CD4-positive, alpha-beta memory T cell (primary cell): ENCODE measurements at regions not wholly inside any gene's neighbourhood (a gene's known extent, or its start where the extent isn't known, plus 50 kb on each side); places are given as distances from the start of the nearest gene placed in this dataset.
"Not testable (repeated sequence)": the region's sequence is repeated elsewhere in the genome, so short reads cannot be mapped to it uniquely, and the experiment has no call there.

Experiments
- CTCF ChIA-PET: fragments of 350-600 bp; sonication (Branson Sonifier 250); formaldehyde crosslinking; loops from one replicate; lab custom pipeline; 2021; ENCODE audit warnings: inconsistent platforms; ENCODE audit not compliant: partially characterized antibody; lab: Charles Lee
- POLR2A ChIA-PET: fragments of 350-600 bp; sonication (Branson Sonifier 250); formaldehyde crosslinking; loops from one replicate; lab custom pipeline; 2021; ENCODE audit not compliant: partially characterized antibody; lab: Charles Lee
- DNase-seq, 5 donors: peaks; one replicate each; pipeline versions ENCODE4 v3.0.0 to v3.0.0-alpha.2; 2020 to 2022; ENCODE audit warnings: mixed read lengths in 1 of 5
- H3K27ac ChIP-seq: one replicate; pipeline ENCODE4 v1.7.0; 2013; ENCODE audit warnings: low read depth, low read length
- H3K27me3 ChIP-seq: 2 replicates; pipeline ENCODE4 v1.7.0; 2013; ENCODE audit warnings: mild to moderate bottlenecking, low read length, moderate library complexity; ENCODE audit not compliant: insufficient read depth
- H3K36me3 ChIP-seq: 2 replicates; pipeline ENCODE4 v1.7.0; 2013; ENCODE audit warnings: mild to moderate bottlenecking, low read length, moderate library complexity; ENCODE audit not compliant: insufficient read depth
- H3K4me1 ChIP-seq: 2 replicates; pipeline ENCODE4 v1.7.0; 2013; ENCODE audit warnings: mild to moderate bottlenecking, low read length, moderate library complexity; ENCODE audit not compliant: insufficient read depth
- H3K4me3 ChIP-seq, 2 donors: one replicate each; pipeline ENCODE4 v1.7.0; 2013; ENCODE audit warnings: low read length in 2 of 2, mild to moderate bottlenecking in 1 of 2
- H3K9me3 ChIP-seq, 2 donors: one replicate each; pipeline ENCODE4 v1.7.0; 2013; ENCODE audit warnings: low read length in 2 of 2, control low read depth in 1 of 2; ENCODE audit not compliant: control insufficient read depth in 1 of 2
- H3K27ac Mint-ChIP-seq, 7 donors: one replicate each; pipeline ENCODE4 v1.8.0; 2020 to 2021; ENCODE audit warnings: mixed read lengths in 7 of 7, mild to moderate bottlenecking in 6 of 7, inconsistent platforms in 3 of 7, moderate library complexity in 3 of 7
- H3K27me3 Mint-ChIP-seq, 2 donors: one replicate each; pipeline ENCODE4 v1.8.0; 2020 to 2021; ENCODE audit warnings: mixed read lengths in 2 of 2
- H3K36me3 Mint-ChIP-seq, 2 donors: one replicate each; pipeline ENCODE4 v1.8.0; 2020 to 2021; ENCODE audit warnings: mixed read lengths in 2 of 2, inconsistent platforms in 1 of 2, mild to moderate bottlenecking in 1 of 2
- H3K4me1 Mint-ChIP-seq, 4 donors: one replicate each; pipeline ENCODE4 v1.8.0; 2020 to 2021; ENCODE audit warnings: mixed read lengths in 4 of 4, mild to moderate bottlenecking in 1 of 4
- H3K4me3 Mint-ChIP-seq, 8 donors: one replicate each; pipeline ENCODE4 v1.8.0; 2020 to 2021; ENCODE audit warnings: mixed read lengths in 8 of 8, mild to moderate bottlenecking in 7 of 8, moderate library complexity in 6 of 8, inconsistent platforms in 3 of 8
- H3K9me3 Mint-ChIP-seq, 8 donors: one replicate each; pipeline ENCODE4 v1.8.0; 2020 to 2021; ENCODE audit warnings: mixed read lengths in 8 of 8, mild to moderate bottlenecking in 5 of 8, inconsistent platforms in 3 of 8, moderate library complexity in 1 of 8
- intact Hi-C: fragments of 100-400 bp; cut with micrococcal nuclease; formaldehyde crosslinking; loops from one replicate; pipeline ENCODE4 v1.15.1; 2023

GRCh38 chr2:110308728-110309127 lies 96.4 kb upstream of the MTLN start:
- H3K27me3 Mint-ChIP-seq, intact Hi-C loops, H3K4me3 Mint-ChIP-seq, H3K36me3 Mint-ChIP-seq, H3K4me1 ChIP-seq, POLR2A ChIA-PET, H3K27ac Mint-ChIP-seq, H3K9me3 Mint-ChIP-seq, H3K27me3 ChIP-seq, H3K4me1 Mint-ChIP-seq, H3K36me3 ChIP-seq, H3K27ac ChIP-seq, H3K4me3 ChIP-seq, DNase-seq, H3K9me3 ChIP-seq, CTCF ChIA-PET: not testable (repeated sequence)

- POLR2A ChIA-PET, H3K4me1 Mint-ChIP-seq, H3K9me3 ChIP-seq, H3K4me3 ChIP-seq, H3K9me3 Mint-ChIP-seq, H3K36me3 ChIP-seq, CTCF ChIA-PET, H3K36me3 Mint-ChIP-seq, intact Hi-C loops, DNase-seq, H3K27ac Mint-ChIP-seq, H3K4me3 Mint-ChIP-seq, H3K27ac ChIP-seq, H3K4me1 ChIP-seq, H3K27me3 ChIP-seq, H3K27me3 Mint-ChIP-seq: not testable (repeated sequence)
These were observed 80.5 kb upstream of the MTLN start for GRCh38 chr2:110292807-110293206.

- POLR2A ChIA-PET: not testable (repeated sequence)
These were observed 79.7 kb upstream of the MTLN start for GRCh38 chr2:110291909-110292579.

GRCh38 chr2:110287817-110288216 lies 75.5 kb upstream of the MTLN start:
- H3K9me3 Mint-ChIP-seq, H3K4me1 Mint-ChIP-seq, H3K27me3 ChIP-seq, H3K4me3 ChIP-seq, H3K4me1 ChIP-seq, intact Hi-C loops, DNase-seq, H3K27ac Mint-ChIP-seq, H3K36me3 Mint-ChIP-seq, CTCF ChIA-PET, H3K27me3 Mint-ChIP-seq, H3K36me3 ChIP-seq, H3K4me3 Mint-ChIP-seq, H3K9me3 ChIP-seq, H3K27ac ChIP-seq, POLR2A ChIA-PET: not testable (repeated sequence)

More at GRCh38 chr2:110291909-110292579, 79.7 kb upstream of the MTLN start:
- H3K9me3 ChIP-seq, H3K4me3 Mint-ChIP-seq, H3K4me1 Mint-ChIP-seq, intact Hi-C loops, H3K27ac ChIP-seq, H3K36me3 Mint-ChIP-seq, H3K4me3 ChIP-seq, H3K27me3 ChIP-seq, CTCF ChIA-PET, H3K27me3 Mint-ChIP-seq, H3K36me3 ChIP-seq, H3K9me3 Mint-ChIP-seq, H3K4me1 ChIP-seq, H3K27ac Mint-ChIP-seq: not testable (repeated sequence)
- peak in 1 of 5 donors; percentile 9 for DNase-seq

- H3K27ac Mint-ChIP-seq, H3K4me3 ChIP-seq, H3K36me3 ChIP-seq, H3K4me1 Mint-ChIP-seq, POLR2A ChIA-PET, H3K27me3 Mint-ChIP-seq, DNase-seq, H3K9me3 Mint-ChIP-seq, H3K9me3 ChIP-seq, intact Hi-C loops, H3K4me1 ChIP-seq, H3K27me3 ChIP-seq, H3K36me3 Mint-ChIP-seq, CTCF ChIA-PET, H3K27ac ChIP-seq, H3K4me3 Mint-ChIP-seq: not testable (repeated sequence)
These were observed 74.9 kb upstream of the MTLN start for GRCh38 chr2:110287253-110287652.

- DNase-seq, H3K27me3 Mint-ChIP-seq, H3K27me3 ChIP-seq, H3K4me3 Mint-ChIP-seq, intact Hi-C loops, H3K27ac ChIP-seq, H3K36me3 Mint-ChIP-seq, H3K9me3 ChIP-seq, H3K27ac Mint-ChIP-seq, CTCF ChIA-PET, H3K4me3 ChIP-seq, H3K36me3 ChIP-seq, H3K4me1 Mint-ChIP-seq, POLR2A ChIA-PET, H3K4me1 ChIP-seq, H3K9me3 Mint-ChIP-seq: not testable (repeated sequence)
These were observed 72.7 kb upstream of the MTLN start for GRCh38 chr2:110285002-110285401.

- H3K4me3 ChIP-seq, H3K36me3 ChIP-seq, DNase-seq, H3K9me3 ChIP-seq, H3K4me1 Mint-ChIP-seq, H3K27ac ChIP-seq, H3K9me3 Mint-ChIP-seq, H3K4me3 Mint-ChIP-seq, POLR2A ChIA-PET, H3K27me3 Mint-ChIP-seq, H3K27me3 ChIP-seq, H3K27ac Mint-ChIP-seq, intact Hi-C loops, H3K4me1 ChIP-seq, CTCF ChIA-PET, H3K36me3 Mint-ChIP-seq: not testable (repeated sequence)
These were observed 68.5 kb upstream of the MTLN start for GRCh38 chr2:110280804-110281203.

- H3K4me3 Mint-ChIP-seq, H3K27me3 Mint-ChIP-seq, H3K36me3 ChIP-seq, H3K27me3 ChIP-seq, intact Hi-C loops, H3K4me1 ChIP-seq, H3K27ac Mint-ChIP-seq, H3K9me3 ChIP-seq, H3K36me3 Mint-ChIP-seq, H3K9me3 Mint-ChIP-seq, POLR2A ChIA-PET, H3K4me1 Mint-ChIP-seq, H3K27ac ChIP-seq, DNase-seq, CTCF ChIA-PET, H3K4me3 ChIP-seq: not testable (repeated sequence)
These were observed 64.7 kb upstream of the MTLN start for GRCh38 chr2:110277054-110277453.
